Large intestine (tissue), 3 donors: ENCODE measurements at regions not wholly inside any gene's neighbourhood (a gene's known extent, or its start where the extent isn't known, plus 50 kb on each side); places are given as distances from the start of the nearest gene placed in this dataset.

Experiments used
- DNase-seq, 2 donors: peaks; one replicate each; pipeline versions ENCODE4 v3.0.0 to v3.0.0-alpha.2; 2013
- H3K27ac ChIP-seq: one replicate; pipeline ENCODE4 v1.5.1; 2013; ENCODE audit warnings: low read length
- H3K27me3 ChIP-seq: 2 replicates; pipeline ENCODE4 v1.6.1; 2013; ENCODE audit warnings: low read length; ENCODE audit not compliant: control insufficient read depth, insufficient read depth
- H3K36me3 ChIP-seq: 2 replicates; pipeline ENCODE4 v1.6.1; 2013; ENCODE audit warnings: low read length; ENCODE audit not compliant: control insufficient read depth, insufficient read depth
- H3K4me1 ChIP-seq: one replicate; pipeline ENCODE4 v1.6.1; 2013; ENCODE audit warnings: low read length; ENCODE audit not compliant: control insufficient read depth, insufficient read depth
- H3K4me3 ChIP-seq: one replicate; pipeline ENCODE4 v1.5.1; 2013; ENCODE audit warnings: low read length
- H3K9me3 ChIP-seq: one replicate; pipeline ENCODE4 v1.6.1; 2013; ENCODE audit warnings: mild to moderate bottlenecking, low read depth, low read length, moderate library complexity; ENCODE audit not compliant: control insufficient read depth
- WGBS: methylation state at CpG from one replicate; pipeline ENCODE4 v1.1.5; 2013; ENCODE audit warnings: low lambda C conversion rate; ENCODE audit not compliant: insufficient coverage; 5-methylcytosine and 5-hydroxymethylcytosine counted together

DNA sequence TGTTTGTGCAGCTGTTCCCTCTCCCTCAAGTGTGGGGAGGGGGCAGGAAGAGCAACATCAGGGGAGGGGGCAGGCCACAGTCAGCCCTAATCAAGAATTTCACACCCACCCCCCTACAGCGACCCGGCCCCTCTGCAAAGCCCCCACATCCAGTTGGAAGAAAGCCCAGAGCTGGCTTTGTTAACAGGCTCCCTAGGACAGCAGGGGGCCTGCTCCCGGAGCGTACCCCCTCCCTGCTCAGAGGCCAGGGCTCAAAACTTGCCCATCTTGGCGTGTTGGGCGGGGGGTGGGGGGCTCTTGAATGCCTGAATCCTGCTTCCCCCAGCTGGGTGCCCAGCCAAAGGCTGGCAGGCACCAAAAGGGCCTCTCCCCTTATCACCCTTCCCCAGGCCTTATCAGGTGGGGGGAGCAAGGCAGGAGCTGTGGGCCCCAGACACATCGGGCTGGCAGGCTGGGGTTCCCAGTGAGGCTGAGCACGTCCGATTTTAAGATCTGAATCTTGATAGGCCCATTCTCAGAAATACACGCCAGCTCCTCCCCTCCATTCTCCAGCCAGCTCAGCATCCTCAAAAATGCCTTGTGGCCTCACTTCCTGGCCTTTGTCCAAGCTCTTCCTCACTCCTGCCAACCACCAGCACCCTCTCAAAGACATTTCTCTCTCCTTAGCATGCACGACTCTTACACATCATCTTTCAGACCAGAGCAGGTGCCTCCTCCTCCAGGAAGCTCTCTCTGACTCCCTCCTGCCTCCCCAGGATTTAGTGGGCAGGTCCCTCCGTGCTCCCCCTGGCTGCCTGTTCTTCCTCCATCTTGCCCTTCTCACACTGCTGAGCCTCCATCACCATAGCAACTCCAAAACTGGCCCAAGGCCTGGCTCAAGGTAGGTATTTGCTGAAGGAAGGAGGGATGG, 384.8 kb downstream of the MN1 start:
- 71% methylated on average over 1 of the region's 12 CpGs for WGBS
- DNase-seq = peak; percentile 27 to 31
- H3K27ac ChIP-seq = no peak overlapping the region

DNA sequence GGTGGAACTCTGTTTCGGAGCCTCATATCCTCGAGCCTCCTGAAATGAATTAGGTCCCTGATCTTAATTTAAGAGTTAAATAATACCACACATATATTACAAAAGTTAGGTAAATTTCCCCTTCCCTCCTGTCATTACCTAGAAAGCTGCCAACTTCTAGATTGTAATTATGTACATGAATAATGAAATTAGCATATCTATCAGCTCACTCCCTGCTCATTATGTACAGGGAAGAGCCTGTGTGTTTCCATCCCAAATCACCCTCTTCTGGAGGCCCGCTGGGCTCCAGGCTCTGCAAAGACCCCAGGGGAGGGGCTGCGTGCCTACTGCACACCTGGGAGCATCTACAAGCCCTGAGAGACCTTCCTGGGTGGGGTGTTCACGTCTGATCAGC, 384.1 kb downstream of the MN1 start:
- DNase-seq = no peak
- Histone ChIP-seq H3K27ac (no peak overlapping the region), H3K9me3 (no peaks in the 10 kb centered on the region), H3K4me3 (no peak overlapping the region), H3K4me1 (peaks cover 7% of the 10 kb centered on the region), H3K27me3 (peaks cover 4% of the 10 kb centered on the region), H3K36me3 (no peaks in the 10 kb centered on the region)
- WGBS = no CpG with 5 or more reads among the region's 5 CpGs

More for the DNA sequence above, 384.8 kb downstream of the MN1 start:
- no peaks in the 10 kb centered on the region for H3K36me3 ChIP-seq
- peaks cover 7% of the 10 kb centered on the region for H3K4me1 ChIP-seq
- H3K27me3 ChIP-seq = peaks cover 4% of the 10 kb centered on the region
- H3K4me3 ChIP-seq = no peak overlapping the region
- no peaks in the 10 kb centered on the region for H3K9me3 ChIP-seq

DNA sequence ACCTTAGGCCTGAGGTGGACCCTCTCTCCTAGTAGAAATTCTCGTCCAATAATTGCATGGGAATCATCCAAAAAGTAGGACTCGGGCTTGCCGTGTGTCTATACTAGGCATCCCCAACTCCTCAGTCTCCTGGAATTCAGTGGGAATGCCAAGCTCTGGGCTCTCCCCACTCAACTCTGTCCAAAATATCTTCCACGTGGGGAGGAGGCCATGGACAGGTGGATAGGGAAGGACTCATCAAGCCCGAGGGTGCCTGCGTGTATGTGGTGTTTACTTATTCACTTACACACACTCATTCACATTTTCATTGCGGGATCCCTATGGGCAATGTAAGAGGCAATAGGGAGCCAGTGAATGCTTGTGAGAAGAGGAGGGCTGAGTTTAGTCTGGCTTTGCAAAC, 383.3 kb downstream of the MN1 start:
- WGBS = no CpG with 5 or more reads among the region's 7 CpGs
- H3K36me3 ChIP-seq = no peaks in the 10 kb centered on the region
- no peak for DNase-seq
- no peak overlapping the region for H3K4me3 ChIP-seq
- H3K9me3 ChIP-seq = no peaks in the 10 kb centered on the region
- H3K27me3 ChIP-seq = peaks cover 2% of the 10 kb centered on the region
- no peak overlapping the region for H3K27ac ChIP-seq
- peaks cover 7% of the 10 kb centered on the region for H3K4me1 ChIP-seq

DNA sequence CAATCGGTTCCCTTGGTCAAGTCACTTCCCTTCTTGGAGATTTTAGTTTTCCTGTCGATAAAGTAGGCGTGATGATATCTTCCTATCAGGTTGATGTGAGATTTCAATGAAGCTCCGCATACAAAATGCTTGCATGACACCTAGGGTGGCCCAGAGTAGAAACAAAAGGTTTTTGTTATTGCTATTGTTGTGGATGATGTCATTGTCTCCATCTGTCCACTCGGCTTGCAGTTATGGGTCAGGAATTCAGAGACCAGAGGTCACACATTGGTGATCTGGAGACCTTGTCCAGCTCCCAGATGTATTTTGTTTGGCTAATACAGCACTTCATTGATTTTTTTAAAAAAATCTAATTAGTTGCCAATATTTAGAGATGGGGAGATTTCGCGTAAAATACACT, 382.1 kb downstream of the MN1 start:
- peaks cover 2% of the 10 kb centered on the region for H3K27me3 ChIP-seq

DNA sequence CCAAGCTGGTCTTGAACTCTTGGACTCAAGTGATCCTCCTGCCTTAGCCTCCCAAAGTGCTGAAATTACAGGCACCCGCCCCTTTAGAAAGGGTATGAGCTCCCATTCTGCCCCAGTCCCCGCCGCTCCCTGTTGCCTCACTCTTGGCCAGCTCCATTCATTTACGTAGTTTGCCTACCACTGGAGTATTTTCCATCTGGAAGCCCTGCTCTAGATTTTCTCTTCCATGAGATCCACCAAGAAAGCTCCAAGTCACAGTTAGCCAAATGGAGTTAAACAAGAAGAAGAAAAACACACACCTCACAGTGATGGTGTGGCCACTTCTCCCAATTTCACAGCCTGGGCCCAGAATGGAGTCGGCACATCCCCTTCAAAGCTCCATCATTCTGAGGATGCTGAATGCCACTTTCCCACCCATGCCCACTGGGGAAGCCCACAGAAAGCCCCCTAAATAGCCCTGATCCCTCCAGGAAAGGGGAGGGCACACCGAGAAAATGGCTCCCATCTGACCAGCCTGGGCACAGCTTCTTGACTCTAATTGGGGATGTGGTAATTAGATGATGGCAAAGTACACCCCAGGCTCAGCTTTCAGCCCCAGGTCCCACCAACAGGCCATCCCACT, 381.2 kb downstream of the MN1 start:
- no peak for DNase-seq
- WGBS = 100% methylated on average over 3 of the region's 6 CpGs
- H3K27me3 ChIP-seq = peaks cover 2% of the 10 kb centered on the region
- no peaks in the 10 kb centered on the region for H3K36me3 ChIP-seq
- peaks cover 7% of the 10 kb centered on the region for H3K4me1 ChIP-seq
- H3K9me3 ChIP-seq = no peaks in the 10 kb centered on the region
- H3K27ac ChIP-seq = no peak overlapping the region
- H3K4me3 ChIP-seq = no peak overlapping the region

More for the DNA sequence above, 382.1 kb downstream of the MN1 start:
- Histone ChIP-seq H3K36me3 (no peaks in the 10 kb centered on the region), H3K9me3 (no peaks in the 10 kb centered on the region), H3K27ac (no peak overlapping the region), H3K4me1 (peaks cover 7% of the 10 kb centered on the region), H3K4me3 (no peak overlapping the region)
- 90% methylated on average over 2 of the region's 7 CpGs for WGBS
- no peak for DNase-seq

DNA sequence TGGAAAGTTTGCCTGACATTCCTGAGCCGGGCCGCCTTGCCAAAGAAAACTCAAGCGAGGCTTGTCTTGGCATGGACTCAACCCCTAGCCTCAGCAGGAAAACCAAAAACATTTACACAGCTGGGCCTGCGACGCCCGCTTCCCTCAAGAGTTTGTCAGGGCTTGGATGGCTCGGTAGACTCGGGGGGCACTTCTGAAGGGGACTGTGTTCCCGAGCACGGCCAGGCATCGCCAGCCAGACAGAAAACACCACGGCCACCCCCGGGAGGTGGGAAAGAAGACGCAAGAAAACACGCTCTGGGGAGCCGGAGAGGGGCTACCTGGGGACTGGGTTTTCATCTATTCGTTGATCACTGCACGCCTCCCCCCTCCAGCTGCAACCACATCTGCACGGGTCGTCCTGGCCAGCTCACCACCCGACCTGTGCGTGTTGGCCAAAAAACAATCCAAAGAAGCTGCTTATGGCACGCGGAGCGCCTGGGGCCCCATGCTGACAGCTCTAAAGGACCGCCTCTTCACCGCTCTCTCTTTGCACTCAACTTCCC, 380.7 kb downstream of the MN1 start:
- H3K4me3 ChIP-seq = no peak overlapping the region
- H3K9me3 ChIP-seq = no peaks in the 10 kb centered on the region
- H3K27me3 ChIP-seq = peaks cover 2% of the 10 kb centered on the region
- DNase-seq = peak; percentile 29 to 38
- H3K27ac ChIP-seq = no peak overlapping the region
- H3K4me1 ChIP-seq = peaks cover 7% of the 10 kb centered on the region
- WGBS = no CpG with 5 or more reads among the region's 27 CpGs
- H3K36me3 ChIP-seq = no peaks in the 10 kb centered on the region

DNA sequence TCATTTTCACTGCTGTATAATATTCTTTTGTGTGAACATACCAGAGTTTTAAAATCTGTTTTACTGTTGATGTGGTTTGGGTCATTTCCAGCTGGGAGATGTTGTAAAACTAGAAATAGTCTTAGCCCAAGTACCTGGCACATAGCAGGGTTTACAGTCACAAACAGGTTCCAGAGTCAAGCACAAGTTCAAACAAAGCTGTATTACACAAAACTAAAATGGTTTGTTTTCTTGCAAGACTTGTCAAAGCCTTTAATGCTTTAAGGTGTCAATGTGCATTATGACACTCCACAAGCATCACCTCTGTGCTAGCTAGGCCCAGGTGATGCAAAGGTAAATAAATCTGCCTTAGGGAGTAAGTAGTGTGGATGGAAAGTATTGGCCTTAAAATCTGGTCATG, 379.1 kb downstream of the MN1 start:
- Histone ChIP-seq H3K27me3 (peaks cover 2% of the 10 kb centered on the region), H3K4me1 (no peaks in the 10 kb centered on the region), H3K9me3 (peaks cover 1% of the 10 kb centered on the region), H3K4me3 (no peak overlapping the region), H3K36me3 (no peaks in the 10 kb centered on the region), H3K27ac (no peak overlapping the region)
- DNase-seq = no peak

DNA sequence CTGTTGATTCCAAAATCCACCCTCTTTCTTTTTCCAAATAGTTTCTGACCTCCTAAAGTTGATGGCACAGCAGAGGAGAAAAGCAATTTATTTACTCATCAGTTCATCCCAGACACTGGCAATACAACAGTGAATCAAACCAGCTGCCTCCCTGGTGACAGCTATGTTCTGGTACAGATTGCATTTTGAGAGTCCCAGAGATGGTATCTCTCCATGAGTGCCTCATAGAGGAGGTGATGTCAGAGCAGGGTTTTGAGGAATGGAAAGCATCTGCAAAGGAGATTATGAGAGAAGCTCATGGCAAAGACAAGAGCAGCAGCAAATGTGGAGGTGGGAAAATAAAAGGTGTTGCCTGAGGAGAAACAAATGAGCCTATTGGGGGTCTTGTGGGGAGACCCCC, 377.2 kb downstream of the MN1 start:
- H3K4me1 ChIP-seq = no peaks in the 10 kb centered on the region
- no peak overlapping the region for H3K27ac ChIP-seq
- no peaks in the 10 kb centered on the region for H3K36me3 ChIP-seq
- H3K27me3 ChIP-seq = no peaks in the 10 kb centered on the region
- no peak for DNase-seq
- H3K4me3 ChIP-seq = no peak overlapping the region
- peaks cover 5% of the 10 kb centered on the region for H3K9me3 ChIP-seq

DNA sequence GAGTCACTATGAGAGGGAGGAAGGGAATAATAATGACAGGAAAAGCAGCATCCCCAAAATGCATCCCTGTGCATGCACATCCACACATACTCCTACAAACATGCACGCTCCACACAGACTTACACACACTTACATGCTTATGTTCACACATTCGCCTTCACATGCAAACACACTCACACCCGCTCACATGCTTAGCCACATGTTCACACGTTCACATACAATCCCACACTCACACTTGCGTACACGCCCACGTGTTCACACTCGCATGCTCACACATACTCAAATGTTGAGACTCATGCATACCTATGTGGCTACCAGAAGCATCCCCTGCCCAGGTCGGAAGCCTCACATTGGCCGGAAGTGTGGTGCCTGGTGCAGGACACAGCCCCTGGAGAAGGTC, 372.1 kb downstream of the MN1 start:
- peaks cover 9% of the 10 kb centered on the region for H3K4me1 ChIP-seq
- 87% methylated on average over 3 of the region's 10 CpGs for WGBS
- no peak for DNase-seq
- H3K27ac ChIP-seq = no peak overlapping the region
- no peaks in the 10 kb centered on the region for H3K27me3 ChIP-seq
- H3K36me3 ChIP-seq = no peaks in the 10 kb centered on the region
- no peak overlapping the region for H3K4me3 ChIP-seq
- H3K9me3 ChIP-seq = peaks cover 11% of the 10 kb centered on the region

DNA sequence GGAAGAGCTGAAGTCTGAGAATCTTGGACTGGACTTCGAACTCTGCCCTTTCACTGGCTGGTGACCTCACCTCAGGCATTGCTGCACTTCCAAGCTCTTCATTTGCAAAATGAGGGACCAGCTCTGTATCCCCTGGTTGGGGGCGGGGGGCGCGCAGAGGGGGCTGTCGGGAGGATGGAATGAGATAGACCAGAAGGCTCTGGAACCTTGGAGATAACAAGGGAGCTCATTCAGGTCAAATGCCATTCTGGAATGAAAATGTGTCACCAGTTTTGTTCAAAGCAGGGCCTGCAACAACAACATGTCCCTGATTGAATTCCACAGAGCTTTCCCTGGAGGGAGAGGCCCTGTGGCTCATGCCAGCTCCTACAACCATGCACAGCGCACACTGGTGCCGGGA, 370.5 kb downstream of the MN1 start:
- H3K4me3 ChIP-seq = no peak overlapping the region
- no CpG with 5 or more reads among the region's 7 CpGs for WGBS
- H3K9me3 ChIP-seq = peaks cover 11% of the 10 kb centered on the region
- DNase-seq = no peak
- H3K27ac ChIP-seq = no peak overlapping the region
- no peaks in the 10 kb centered on the region for H3K27me3 ChIP-seq
- peaks cover 13% of the 10 kb centered on the region for H3K4me1 ChIP-seq
- no peaks in the 10 kb centered on the region for H3K36me3 ChIP-seq
